Urothelium cell line (cell line): ENCODE measurements at regions not wholly inside any gene's neighbourhood (a gene's known extent, or its start where the extent isn't known, plus 50 kb on each side); places are given as distances from the start of the nearest gene placed in this dataset.
"Not testable (repeated sequence)": the region's sequence is repeated elsewhere in the genome, so short reads cannot be mapped to it uniquely, and the experiment has no call there.

Experiments used
- DNase-seq: peaks from one replicate; pipeline ENCODE4 v3.0.0; 2011; ENCODE audit warnings: low spot score, mixed read lengths
- FAIRE-seq: peaks from 2 replicates; lab custom pipeline; 2011; peaks lifted over from hg19 to GRCh38; lab: Jason Lieb, UNC

- DNase-seq (no peak), FAIRE-seq (no peak)
These were observed 447.1 kb downstream of the PTPRC start for GRCh38 chr1:199085903-199086302.

- no peak for DNase-seq
- no peak for FAIRE-seq
These were observed 448.3 kb downstream of the PTPRC start for GRCh38 chr1:199087144-199087543.

GRCh38 chr1:199089393-199090122, 450.7 kb downstream of the PTPRC start:
- FAIRE-seq = no peak
- DNase-seq = no peak

- DNase-seq, FAIRE-seq: not testable (repeated sequence)
These were observed 456.8 kb downstream of the PTPRC start for GRCh38 chr1:199095628-199096027.

- no peak for FAIRE-seq
- no peak for DNase-seq
These were observed 457.8 kb downstream of the PTPRC start for GRCh38 chr1:199096591-199096990.

GRCh38 chr1:199098468-199098867, 459.6 kb downstream of the PTPRC start:
- no peak for FAIRE-seq
- no peak for DNase-seq

- DNase-seq = no peak
- no peak for FAIRE-seq
These were observed 462.3 kb downstream of the PTPRC start for GRCh38 chr1:199101139-199101538.

GRCh38 chr1:199101635-199102034, 462.8 kb downstream of the PTPRC start:
- no peak for FAIRE-seq
- DNase-seq = no peak

GRCh38 chr1:199102239-199102638, 463.4 kb downstream of the PTPRC start:
- DNase-seq (no peak), FAIRE-seq (no peak)

- DNase-seq (no peak), FAIRE-seq (no peak)
These were observed 470.3 kb downstream of the PTPRC start for GRCh38 chr1:199109160-199109559.

GRCh38 chr1:199112365-199112764, 473.5 kb downstream of the PTPRC start:
- FAIRE-seq (no peak), DNase-seq (no peak)

GRCh38 chr1:199113265-199113869, 474.5 kb downstream of the PTPRC start:
- FAIRE-seq (no peak), DNase-seq (peak; percentile 26)

- DNase-seq = no peak
- FAIRE-seq = no peak
These were observed 477.6 kb downstream of the PTPRC start for GRCh38 chr1:199116488-199116887.

GRCh38 chr1:199121047-199121446, 482.2 kb downstream of the PTPRC start:
- DNase-seq = no peak
- no peak for FAIRE-seq

- no peak for DNase-seq
- no peak for FAIRE-seq
These were observed 483.2 kb downstream of the PTPRC start for GRCh38 chr1:199122085-199122484.

- DNase-seq (no peak), FAIRE-seq (no peak)
These were observed 483.9 kb downstream of the PTPRC start for GRCh38 chr1:199122532-199123311.

GRCh38 chr1:199123615-199124014, 484.8 kb downstream of the PTPRC start:
- DNase-seq (no peak), FAIRE-seq (no peak)

- FAIRE-seq (no peak), DNase-seq (no peak)
These were observed 485.5 kb downstream of the PTPRC start for GRCh38 chr1:199124351-199124750.

- no peak for FAIRE-seq
- no peak for DNase-seq
These were observed 490.4 kb downstream of the PTPRC start for GRCh38 chr1:199129247-199129646.

- DNase-seq = no peak
- FAIRE-seq = no peak
These were observed 493.2 kb downstream of the PTPRC start for GRCh38 chr1:199132006-199132405.

- FAIRE-seq (no peak), DNase-seq (no peak)
These were observed 497.1 kb downstream of the PTPRC start for GRCh38 chr1:199135901-199136300.

GRCh38 chr1:199138061-199138460, 499.2 kb downstream of the PTPRC start:
- FAIRE-seq (no peak), DNase-seq (no peak)
